Natural killer cell (primary cell): ENCODE measurements at regions not wholly inside any gene's neighbourhood (a gene's known extent, or its start where the extent isn't known, plus 50 kb on each side); places are given as distances from the start of the nearest gene placed in this dataset.

ENCODE experiments used
- ATAC-seq, 3 donors: fragments of 150-1000 bp in 2 of 3; fragments of 200-7000 bp in 1 of 3; cut with Tn5 transposase; 1 replicate in 1 of 3; 2 replicates in 2 of 3; pipeline ENCODE4 v1.10.0; 2021; ENCODE audit warnings: mild to moderate bottlenecking in 2 of 3, moderate library complexity in 2 of 3
- DNase-seq, 2 donors: peaks; one replicate each; pipeline versions ENCODE4 v3.0.0 to v3.0.0-alpha.2; 2013 to 2021; ENCODE audit warnings: mixed read lengths in 1 of 2
- H3K27ac ChIP-seq: one replicate; pipeline ENCODE4 v1.5.1; 2013; ENCODE audit warnings: mild to moderate bottlenecking, low read length
- H3K27me3 ChIP-seq: one replicate; pipeline ENCODE4 v1.6.1; 2013; ENCODE audit warnings: low read length; ENCODE audit not compliant: control insufficient read depth, insufficient read depth
- H3K36me3 ChIP-seq: one replicate; pipeline ENCODE4 v1.6.1; 2013; ENCODE audit warnings: low read length; ENCODE audit not compliant: control insufficient read depth, insufficient read depth
- H3K4me1 ChIP-seq: one replicate; pipeline ENCODE4 v1.6.1; 2013; ENCODE audit warnings: low read length; ENCODE audit not compliant: control insufficient read depth, insufficient read depth
- H3K4me3 ChIP-seq: one replicate; pipeline ENCODE4 v1.5.1; 2013; ENCODE audit warnings: low read length
- H3K9me3 ChIP-seq: one replicate; pipeline ENCODE4 v1.6.1; 2013; ENCODE audit warnings: low read length; ENCODE audit not compliant: control insufficient read depth, insufficient read depth
- H3K27ac Mint-ChIP-seq, 2 donors: one replicate each; pipeline ENCODE4 v1.8.0; 2022; ENCODE audit warnings: mild to moderate bottlenecking in 2 of 2, mixed read lengths in 2 of 2, moderate library complexity in 1 of 2
- H3K27me3 Mint-ChIP-seq, 2 donors: one replicate each; pipeline ENCODE4 v1.8.0; 2022; ENCODE audit warnings: low read depth in 2 of 2, mixed read lengths in 2 of 2
- H3K36me3 Mint-ChIP-seq: one replicate; pipeline ENCODE4 v1.8.0; 2022; ENCODE audit warnings: mixed read lengths
- H3K4me1 Mint-ChIP-seq, 2 donors: one replicate each; pipeline ENCODE4 v1.8.0; 2022; ENCODE audit warnings: mixed read lengths in 2 of 2
- H3K4me3 Mint-ChIP-seq: one replicate; pipeline ENCODE4 v1.8.0; 2022; ENCODE audit warnings: mild to moderate bottlenecking, moderate library complexity, mixed read lengths
- H3K9me3 Mint-ChIP-seq, 2 donors: one replicate each; pipeline ENCODE4 v1.8.0; 2022; ENCODE audit warnings: mixed read lengths in 2 of 2
- WGBS: methylation state at CpG from one replicate; pipeline ENCODE4 v1.1.7; 2013; ENCODE audit warnings: missing lambda C conversion rate; ENCODE audit not compliant: insufficient coverage; 5-methylcytosine and 5-hydroxymethylcytosine counted together
- intact Hi-C: fragments of 100-400 bp; cut with micrococcal nuclease; formaldehyde crosslinking; loops from one replicate; pipeline ENCODE4 v1.14.2; 2022
- TF ChIP-seq, protein P1 (sequence below): fragments of 200-600 bp; IDR thresholded peaks from one replicate; pipeline ENCODE4 v1.8.0; 2022; ENCODE audit warnings: antibody characterized with exemption

DNA sequence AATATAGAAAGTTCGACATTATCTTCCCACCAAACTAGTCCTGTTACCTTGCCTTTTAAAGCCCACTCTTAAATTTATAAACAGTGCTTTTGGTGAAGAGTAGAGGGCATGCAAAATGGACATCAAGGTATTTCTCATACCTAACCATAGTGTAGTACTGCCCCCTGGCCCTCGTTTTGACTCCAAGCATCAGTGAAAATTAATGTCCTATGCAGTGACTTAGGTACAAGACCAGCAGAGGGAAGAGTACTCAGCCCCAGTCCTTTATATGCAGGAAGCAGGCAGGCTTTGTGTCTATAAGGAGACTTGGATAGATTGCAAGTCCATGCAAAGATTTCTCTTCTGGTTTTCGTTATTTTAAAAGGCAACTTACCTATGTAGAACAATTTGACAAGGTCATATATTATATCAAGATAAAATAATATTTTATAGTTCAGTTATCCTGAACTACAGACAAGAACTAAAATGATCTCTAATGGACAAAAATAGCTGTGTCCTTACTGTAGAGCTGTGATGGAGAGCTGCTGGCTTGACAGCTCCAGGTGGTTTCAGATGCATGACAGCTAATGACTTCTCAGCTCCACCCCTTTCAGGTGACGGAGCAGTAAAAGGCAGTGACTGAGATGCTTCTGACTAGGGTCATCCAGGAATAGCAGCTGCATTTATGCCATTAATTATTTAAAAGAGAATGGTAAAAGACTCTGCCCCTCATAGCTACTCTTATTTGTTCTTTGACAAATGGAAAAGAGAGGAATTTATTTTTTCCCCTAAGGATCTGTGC lies 646.1 kb downstream of the SQOR start:
- H3K4me3 ChIP-seq, result no peak overlapping the region
- Mint-ChIP-seq H3K27me3 (no peaks in the 10 kb centered on the region), H3K4me3 (no peak overlapping the region), H3K4me1 (no peaks in the 10 kb centered on the region), H3K36me3 (peaks cover 14% of the 10 kb centered on the region), H3K9me3 (peaks cover 8 to 10% of the 10 kb centered on the region in 2 donors), H3K27ac (no peak overlapping the region)
- H3K9me3 ChIP-seq, result no peaks in the 10 kb centered on the region
- no peaks in the 10 kb centered on the region for H3K36me3 ChIP-seq
- DNase-seq, result no peak
- intact Hi-C loops, result no loop called here
- no peak overlapping the region for H3K27ac ChIP-seq
- H3K27me3 ChIP-seq, result no peaks in the 10 kb centered on the region
- TF ChIP-seq, protein P1, sequence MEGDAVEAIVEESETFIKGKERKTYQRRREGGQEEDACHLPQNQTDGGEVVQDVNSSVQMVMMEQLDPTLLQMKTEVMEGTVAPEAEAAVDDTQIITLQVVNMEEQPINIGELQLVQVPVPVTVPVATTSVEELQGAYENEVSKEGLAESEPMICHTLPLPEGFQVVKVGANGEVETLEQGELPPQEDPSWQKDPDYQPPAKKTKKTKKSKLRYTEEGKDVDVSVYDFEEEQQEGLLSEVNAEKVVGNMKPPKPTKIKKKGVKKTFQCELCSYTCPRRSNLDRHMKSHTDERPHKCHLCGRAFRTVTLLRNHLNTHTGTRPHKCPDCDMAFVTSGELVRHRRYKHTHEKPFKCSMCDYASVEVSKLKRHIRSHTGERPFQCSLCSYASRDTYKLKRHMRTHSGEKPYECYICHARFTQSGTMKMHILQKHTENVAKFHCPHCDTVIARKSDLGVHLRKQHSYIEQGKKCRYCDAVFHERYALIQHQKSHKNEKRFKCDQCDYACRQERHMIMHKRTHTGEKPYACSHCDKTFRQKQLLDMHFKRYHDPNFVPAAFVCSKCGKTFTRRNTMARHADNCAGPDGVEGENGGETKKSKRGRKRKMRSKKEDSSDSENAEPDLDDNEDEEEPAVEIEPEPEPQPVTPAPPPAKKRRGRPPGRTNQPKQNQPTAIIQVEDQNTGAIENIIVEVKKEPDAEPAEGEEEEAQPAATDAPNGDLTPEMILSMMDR, result no peak
- 36% methylated on average over 2 of the region's 4 CpGs for WGBS
- H3K4me1 ChIP-seq, result no peaks in the 10 kb centered on the region
- ATAC-seq, result no peak

DNA sequence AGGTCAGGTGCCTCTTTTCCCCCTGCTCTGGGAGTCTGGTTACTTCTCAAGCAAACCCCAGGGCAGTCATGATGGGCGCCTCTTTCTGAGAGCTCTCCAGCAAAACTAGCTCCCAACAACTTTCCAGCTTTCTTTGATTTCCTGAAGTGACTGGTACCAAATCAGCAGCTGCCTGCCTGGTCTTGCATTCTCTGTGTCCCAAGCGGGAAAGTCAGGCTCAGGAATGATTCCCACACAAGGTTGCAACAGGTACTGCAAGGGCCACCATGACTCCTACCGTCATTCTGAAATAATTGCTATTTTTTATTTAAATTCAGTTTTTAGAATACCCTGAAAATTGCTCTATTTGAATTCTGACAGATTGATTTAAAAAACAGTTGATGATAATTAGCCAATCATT lies 658.7 kb downstream of the SQOR start:
- H3K9me3 ChIP-seq, result peaks cover 2% of the 10 kb centered on the region
- no peak overlapping the region for H3K27ac Mint-ChIP-seq

DNA sequence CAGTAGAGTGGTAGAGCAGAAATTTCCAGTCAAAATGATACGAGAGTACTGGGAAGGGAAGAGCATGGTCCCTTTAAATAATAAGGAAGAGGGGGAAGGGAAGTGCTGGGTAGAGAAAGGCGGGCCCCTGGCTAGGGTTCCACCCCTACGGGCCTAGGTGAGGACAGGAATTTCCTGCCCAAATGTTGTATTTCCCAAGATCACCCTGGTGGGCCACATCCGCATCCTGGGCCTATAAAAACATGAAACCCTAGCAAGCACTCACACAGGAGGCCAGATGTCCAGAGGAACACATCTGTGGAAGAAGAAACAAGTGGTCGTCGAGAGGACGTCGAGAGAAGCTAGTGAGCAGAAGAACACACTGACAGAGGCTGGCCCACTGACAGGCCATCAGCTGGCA lies 661.2 kb downstream of the SQOR start:
- no peak overlapping the region for H3K27ac ChIP-seq
- Mint-ChIP-seq H3K4me1 (no peaks in the 10 kb centered on the region), H3K9me3 (peaks cover 0 to 4% of the 10 kb centered on the region in 2 donors), H3K4me3 (no peak overlapping the region), H3K27ac (no peak overlapping the region), H3K27me3 (no peaks in the 10 kb centered on the region), H3K36me3 (no peaks in the 10 kb centered on the region)
- no peaks in the 10 kb centered on the region for H3K27me3 ChIP-seq
- whole genome bisulfite sequencing, result 82% methylated on average over 8 of the region's 8 CpGs
- H3K9me3 ChIP-seq, result no peaks in the 10 kb centered on the region
- H3K4me3 ChIP-seq, result no peak overlapping the region
- intact Hi-C loops, result no loop called here
- DNase-seq (no peak), ATAC-seq (no peak)
- TF ChIP-seq, protein P1, result no peak
- H3K4me1 ChIP-seq, result no peaks in the 10 kb centered on the region
- H3K36me3 ChIP-seq, result no peaks in the 10 kb centered on the region

More for the DNA sequence above, 658.7 kb downstream of the SQOR start:
- DNase-seq (no peak), ATAC-seq (no peak)
- TF ChIP-seq, protein P1, result no peak
- no peaks in the 10 kb centered on the region for H3K27me3 Mint-ChIP-seq
- H3K4me3 Mint-ChIP-seq, result no peak overlapping the region
- no peaks in the 10 kb centered on the region for H3K4me1 ChIP-seq
- H3K27ac ChIP-seq, result no peak overlapping the region
- peaks cover 6% of the 10 kb centered on the region for H3K36me3 Mint-ChIP-seq
- H3K9me3 Mint-ChIP-seq, result peaks cover 6 to 11% of the 10 kb centered on the region in 2 donors
- no peaks in the 10 kb centered on the region for H3K36me3 ChIP-seq
- H3K4me3 ChIP-seq, result no peak overlapping the region
- H3K27me3 ChIP-seq, result no peaks in the 10 kb centered on the region
- H3K4me1 Mint-ChIP-seq, result no peaks in the 10 kb centered on the region
- intact Hi-C loops, result no loop called here
- 79% methylated on average over 2 of the region's 3 CpGs for WGBS

DNA sequence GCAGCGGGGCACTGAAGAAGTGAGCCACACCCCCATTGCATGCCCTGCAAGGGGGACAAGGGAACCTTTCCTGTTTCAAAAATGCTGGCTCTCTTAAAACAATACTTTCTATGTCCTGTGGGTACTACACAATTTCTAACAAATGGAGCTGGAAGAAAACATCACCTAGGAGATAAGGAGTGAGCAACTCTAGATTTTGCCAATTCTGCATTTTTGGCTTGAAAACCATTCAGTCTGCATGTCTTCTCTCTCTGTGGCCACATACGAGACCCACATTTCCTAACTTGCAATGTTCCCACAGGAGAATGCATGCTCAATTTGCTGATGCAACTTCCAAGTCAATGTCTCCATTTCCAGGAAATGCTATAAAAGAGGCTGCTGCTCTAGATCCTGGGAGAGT lies 662.0 kb downstream of the SQOR start:
- TF ChIP-seq, protein P1, result no peak

More for the DNA sequence above, 662.0 kb downstream of the SQOR start:
- Histone ChIP-seq H3K9me3 (no peaks in the 10 kb centered on the region), H3K4me3 (no peak overlapping the region), H3K4me1 (no peaks in the 10 kb centered on the region), H3K27ac (no peak overlapping the region), H3K36me3 (no peaks in the 10 kb centered on the region), H3K27me3 (no peaks in the 10 kb centered on the region)
- Mint-ChIP-seq H3K36me3 (no peaks in the 10 kb centered on the region), H3K27me3 (no peaks in the 10 kb centered on the region), H3K4me3 (no peak overlapping the region), H3K27ac (no peak overlapping the region), H3K9me3 (peaks cover 0 to 4% of the 10 kb centered on the region in 2 donors), H3K4me1 (no peaks in the 10 kb centered on the region)
- ATAC-seq (no peak), DNase-seq (no peak)
- intact Hi-C loops, result no loop called here
- WGBS, result 77% methylated on average over 2 of the region's 2 CpGs
